NCI-H1694 treated with DMSO at 0.1 percent for 48 hours (cell line): ENCODE measurements at regions not wholly inside any gene's neighbourhood (a gene's known extent, or its start where the extent isn't known, plus 50 kb on each side); places are given as distances from the start of the nearest gene placed in this dataset.

Source experiments
- DNase-seq: peaks from one replicate; lab custom pipeline; 2025; lab: John Stamatoyannopoulos, UW

DNA sequence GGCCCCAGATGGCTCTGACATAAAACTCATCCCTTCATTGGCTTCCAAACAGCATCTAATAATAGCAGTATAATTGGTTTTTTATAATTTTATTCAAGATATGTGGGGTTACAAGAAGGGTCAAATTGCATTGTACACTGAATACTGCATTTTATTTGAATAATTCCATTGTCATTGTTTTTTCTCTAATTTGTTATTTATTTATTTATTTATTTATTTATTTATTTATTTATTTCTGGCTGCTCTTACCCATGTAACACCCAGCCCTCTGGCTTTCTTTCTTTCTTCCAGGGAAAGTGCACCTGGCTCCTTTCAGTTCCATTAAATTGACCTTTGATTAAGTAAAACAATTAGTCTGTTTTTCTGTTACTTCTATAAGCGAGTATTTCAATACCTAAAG is 210.1 kb downstream of the CDH9 start:
- DNase-seq = no peak

- DNase-seq = no peak
Measured at GRCh38 chr5:26813235-26813634, 225.2 kb downstream of the CDH9 start.

DNA sequence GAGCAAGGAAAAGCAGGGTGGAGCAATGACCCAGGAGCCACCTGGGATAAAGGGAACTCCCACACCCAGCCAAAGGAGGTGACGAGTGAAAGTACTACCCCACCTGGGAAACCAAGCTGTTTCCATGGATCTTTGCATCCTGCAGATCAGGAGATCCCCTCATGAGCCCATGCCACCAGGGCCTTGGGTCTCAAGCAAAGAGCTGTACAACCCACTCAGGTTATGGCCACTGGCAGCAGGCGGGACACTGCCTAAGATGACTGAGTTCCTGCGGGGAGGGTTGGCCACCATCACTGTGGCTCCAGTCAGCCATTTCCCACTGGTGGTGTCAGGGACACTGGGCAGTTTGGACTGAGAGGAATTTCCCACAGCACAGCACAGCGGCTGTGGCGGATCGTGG is 225.7 kb downstream of the CDH9 start:
- DNase-seq = no peak

DNA sequence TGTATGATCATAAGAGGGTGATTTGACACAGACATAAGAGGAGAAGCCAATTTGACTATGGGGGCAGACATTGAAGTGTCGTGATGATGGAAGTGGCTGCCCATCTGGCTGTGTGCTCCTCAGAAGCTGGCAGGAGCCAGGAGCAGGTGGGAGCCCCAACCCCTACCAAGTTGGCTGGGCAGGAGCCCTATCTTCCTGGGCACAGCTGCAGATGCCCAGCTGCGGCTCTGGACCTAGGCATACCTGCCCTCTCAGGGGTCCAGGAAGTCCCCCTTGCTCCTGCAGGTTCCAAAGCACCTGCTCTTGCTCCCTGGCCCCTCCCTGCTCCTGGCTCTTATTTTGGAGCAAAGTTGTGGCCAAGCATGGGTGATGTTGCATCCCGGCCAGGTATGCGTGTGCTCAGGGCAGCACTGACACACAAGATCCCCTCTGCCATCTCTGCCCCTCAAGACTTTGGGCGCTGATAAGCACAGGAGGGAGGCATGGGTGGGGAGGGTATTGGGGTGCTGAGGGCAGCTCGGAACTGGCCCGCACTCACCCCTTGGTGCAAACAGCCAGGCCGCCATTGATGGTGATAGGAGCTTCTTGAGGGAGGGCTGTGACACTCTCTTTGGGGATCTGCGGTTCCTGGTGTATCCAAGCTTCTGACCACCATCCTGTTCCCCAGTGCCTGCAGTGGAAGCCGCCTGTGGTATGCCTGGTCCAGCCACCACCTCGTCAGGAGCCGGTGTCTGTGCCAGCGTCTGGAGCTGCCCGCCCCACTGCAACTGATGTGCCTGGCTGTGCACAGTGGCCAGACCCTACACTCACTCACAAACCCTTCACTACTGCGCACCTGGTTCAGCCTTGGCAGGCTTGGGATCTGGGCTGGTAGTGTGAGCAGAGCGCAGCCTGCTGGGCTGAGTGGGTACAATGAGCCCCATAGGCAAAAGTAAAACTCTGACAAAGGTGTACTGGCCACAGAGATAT is 230.9 kb downstream of the CDH9 start:
- DNase-seq = no peak

- DNase-seq = peak; percentile 29
Measured at GRCh38 chr5:26805076-26805475, 233.3 kb downstream of the CDH9 start.

DNA sequence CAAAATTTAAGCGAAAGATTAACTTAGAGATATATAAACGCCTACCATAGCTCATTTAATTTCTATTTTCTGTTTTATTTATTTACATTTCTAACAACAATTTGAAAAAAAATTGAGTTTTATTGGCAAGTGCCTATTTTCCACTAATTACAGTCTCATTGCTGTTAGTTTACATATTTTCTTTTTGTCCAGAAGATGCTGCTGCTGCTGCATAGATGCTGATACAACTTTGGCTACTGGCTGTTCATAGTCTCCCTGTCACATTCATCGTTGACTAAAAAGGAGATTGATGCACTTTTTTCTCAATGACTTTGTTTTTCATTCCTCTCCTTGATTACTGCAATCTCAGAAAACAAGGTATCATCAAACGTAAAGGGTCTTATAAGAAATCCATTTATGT is 235.4 kb downstream of the CDH9 start:
- DNase-seq = peak; percentile 27

- DNase-seq = no peak
Measured at GRCh38 chr5:26791433-26791832, 247.0 kb downstream of the CDH9 start.

GRCh38 chr5:26791021-26791420 is 247.4 kb downstream of the CDH9 start:
- DNase-seq = no peak

GRCh38 chr5:26763215-26763614 is 275.2 kb downstream of the CDH9 start:
- peak; percentile 47 for DNase-seq

DNA sequence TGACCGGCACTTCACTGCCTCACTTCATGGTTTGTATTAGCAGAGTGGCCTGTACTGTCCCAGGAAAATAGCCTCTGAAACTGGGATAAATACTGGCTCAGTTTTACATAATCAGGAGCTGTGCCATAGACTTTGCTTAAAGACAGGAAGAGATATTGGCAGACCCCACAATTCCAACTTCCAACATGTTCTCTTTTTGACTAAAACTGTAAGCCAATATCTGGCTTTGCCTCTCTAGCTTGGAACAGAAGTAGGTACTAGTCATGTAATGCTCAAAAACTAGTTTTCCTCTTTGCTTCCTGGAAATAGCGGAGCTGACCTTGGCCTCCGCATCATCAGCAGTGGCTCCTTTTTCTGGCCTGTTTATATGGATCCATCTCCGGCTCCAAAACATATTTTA is 276.9 kb downstream of the CDH9 start:
- DNase-seq = no peak

- DNase-seq = no peak
Measured at GRCh38 chr5:26761045-26761444, 277.3 kb downstream of the CDH9 start.

DNA sequence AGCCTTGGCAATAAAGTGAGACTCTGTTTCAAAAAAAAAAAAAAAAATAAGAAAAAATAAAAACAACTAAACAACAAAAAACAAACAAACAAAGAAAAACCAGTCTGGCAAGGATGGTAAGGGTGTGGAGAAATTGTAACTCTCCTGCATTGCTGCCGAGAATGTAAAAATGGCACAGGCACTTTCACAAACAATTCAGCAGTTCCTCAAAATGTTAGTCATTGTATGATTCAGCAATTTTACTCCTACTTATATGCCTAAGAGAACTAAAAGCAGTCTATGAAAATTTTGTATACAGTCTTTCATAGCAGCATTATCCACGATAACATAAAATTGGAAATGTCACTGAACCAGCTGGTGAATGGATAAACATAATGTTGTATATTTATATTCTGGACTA is 280.4 kb downstream of the CDH9 start:
- no peak for DNase-seq

DNA sequence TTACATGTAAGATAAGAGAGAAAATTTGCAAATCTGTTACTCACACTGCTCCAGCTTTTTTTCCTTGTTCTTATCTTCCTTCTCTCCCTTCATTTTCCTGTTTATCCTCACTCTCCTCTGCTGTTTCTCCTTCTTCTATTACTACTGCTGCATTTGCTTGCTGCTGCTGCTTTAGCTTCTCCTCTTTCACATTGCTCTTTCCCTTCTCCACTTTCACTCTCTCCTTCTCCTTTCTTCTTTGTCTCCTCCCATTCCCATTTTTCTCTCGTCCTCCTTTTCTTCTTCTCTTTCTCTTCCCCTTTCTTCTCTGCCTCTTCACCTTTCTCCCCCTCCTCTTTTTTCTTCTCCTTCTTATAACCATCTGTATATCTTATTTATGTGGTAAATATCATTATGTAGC is 288.6 kb downstream of the CDH9 start:
- no peak for DNase-seq

DNA sequence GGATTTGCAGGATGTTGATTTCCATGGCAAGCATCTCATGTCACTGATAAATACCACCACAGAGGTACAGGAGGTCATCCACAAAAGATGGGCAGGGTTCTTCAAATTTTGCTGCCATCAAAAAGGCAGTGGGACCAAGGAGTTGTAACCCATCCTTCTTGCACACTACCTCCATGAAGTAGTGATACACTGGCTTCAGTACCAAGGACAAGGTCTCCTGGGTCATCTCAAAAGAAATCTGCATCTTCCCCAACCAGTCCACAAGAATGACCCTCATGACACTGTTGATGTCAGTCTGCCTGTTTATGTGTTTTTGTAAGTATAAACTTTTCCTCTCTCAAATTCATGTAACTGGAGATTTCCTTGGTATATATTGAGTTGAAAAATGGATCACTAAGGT is 298.2 kb downstream of the CDH9 start:
- DNase-seq = no peak

DNA sequence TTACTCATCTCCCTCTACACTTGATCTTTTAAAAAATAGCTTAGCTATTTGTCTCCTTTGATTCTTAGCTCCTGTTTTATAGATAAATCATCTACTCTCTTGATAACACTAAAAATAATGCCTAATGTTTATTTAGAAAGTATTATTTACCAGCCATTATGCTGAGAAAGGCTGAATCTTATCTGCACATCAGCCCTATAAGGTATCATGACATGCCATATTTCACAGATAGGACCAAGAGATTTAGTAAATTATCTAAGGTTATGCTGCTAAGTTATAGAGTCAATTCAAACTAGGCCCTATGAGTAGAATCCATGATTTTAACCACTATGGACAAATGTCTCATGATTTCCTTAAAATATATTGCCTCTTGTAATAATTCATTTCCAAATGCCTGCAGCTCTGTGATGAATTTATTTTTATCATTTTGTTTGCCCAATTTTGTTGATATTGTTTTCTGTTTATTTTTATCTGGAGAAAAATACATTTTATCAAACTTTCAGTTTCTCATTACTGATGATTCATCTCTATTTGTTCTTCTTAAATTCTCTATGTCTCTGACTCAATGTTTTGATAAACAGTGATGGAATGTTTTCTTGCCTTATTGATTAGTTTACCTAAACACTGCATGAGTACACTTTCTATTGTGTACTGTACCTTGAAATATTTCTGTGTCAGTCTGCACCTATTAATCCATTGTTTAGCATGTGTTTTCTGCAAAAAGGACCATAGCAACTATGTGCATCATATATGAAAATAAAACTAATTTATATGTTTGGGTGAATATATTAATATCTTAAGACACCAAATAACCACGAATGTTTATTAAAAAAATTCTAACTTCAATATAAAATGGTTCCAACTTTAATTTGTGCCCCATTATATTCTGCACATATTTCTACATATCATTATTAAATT is 300.8 kb downstream of the CDH9 start:
- no peak for DNase-seq

GRCh38 chr5:26727916-26728315 is 310.5 kb downstream of the CDH9 start:
- no peak for DNase-seq

DNA sequence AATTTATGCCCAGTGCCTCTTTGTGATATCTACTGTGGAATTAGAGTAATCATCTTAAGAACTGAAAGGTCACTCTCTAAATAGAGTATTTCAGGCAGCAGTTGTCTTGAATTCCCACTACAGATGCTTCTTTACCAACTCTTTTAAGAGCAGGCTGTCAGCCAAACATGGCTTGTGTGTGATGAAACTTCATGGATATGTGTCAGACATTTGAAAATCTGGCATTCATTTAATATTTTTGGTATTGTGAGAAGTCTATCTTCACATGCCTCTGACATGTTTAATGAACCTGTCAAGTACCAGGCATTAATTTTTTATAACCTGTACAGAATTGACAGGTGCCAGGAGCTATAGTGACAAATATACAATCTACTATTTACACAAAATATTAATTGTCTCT is 318.6 kb downstream of the CDH9 start:
- DNase-seq = no peak

DNA sequence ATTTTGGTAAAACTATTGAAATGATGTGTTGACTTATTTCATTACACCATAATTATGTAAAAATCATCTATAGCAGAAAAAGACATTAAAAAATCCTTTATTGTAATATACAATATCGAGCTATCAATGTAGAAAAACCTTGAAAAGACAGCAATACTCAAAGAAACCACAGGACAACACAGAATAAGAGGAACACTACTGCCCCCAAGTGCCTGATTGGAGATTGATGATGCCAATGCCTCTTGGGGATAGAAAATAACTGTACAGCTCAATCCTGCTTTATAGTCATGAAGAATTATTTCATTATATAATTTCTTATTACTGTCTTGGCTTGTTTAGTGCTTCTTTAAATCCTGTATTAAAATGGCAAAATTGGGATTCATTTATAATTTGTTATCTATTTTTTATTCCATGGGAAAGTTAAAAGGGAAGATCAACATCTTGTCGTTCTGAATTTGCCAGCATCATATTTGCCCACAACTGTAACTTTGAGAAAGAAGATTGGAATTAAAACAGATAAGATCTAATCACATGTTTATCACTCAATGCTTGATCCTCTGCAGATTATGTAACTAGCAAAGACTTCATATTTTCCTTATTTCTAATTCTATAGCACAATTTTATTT is 337.5 kb downstream of the CDH9 start:
- peak; percentile 76 for DNase-seq

- DNase-seq = no peak
Measured at GRCh38 chr5:26692952-26693351, 345.4 kb downstream of the CDH9 start.

- no peak for DNase-seq
Measured at GRCh38 chr5:26691486-26691885, 346.9 kb downstream of the CDH9 start.

- DNase-seq = no peak
Measured at GRCh38 chr5:26690511-26690910, 347.9 kb downstream of the CDH9 start.

DNA sequence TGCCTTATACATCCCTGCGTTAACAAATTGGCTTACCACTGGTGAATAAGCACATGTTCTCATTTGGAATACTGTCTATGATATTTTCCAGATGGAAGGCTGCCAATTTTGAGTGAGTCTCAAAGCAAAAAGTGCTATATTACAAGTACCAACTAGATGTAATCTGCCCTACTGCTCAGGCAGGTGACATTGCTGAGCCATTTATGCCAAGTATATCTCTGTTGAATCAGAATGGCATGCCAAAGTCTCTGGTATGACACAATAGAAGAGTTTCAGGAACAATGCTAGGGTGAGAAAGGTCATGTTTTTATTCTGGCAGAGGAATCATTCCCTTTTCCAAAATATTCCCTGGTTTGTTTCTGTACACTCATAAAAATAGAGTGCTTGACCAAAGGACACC is 356.5 kb downstream of the CDH9 start:
- no peak for DNase-seq
